ENCODE measurements at regions not wholly inside any gene's neighbourhood (a gene's known extent, or its start where the extent isn't known, plus 50 kb on each side); places are given as distances from the start of the nearest gene placed in this dataset.
"Not testable (repeated sequence)": the region's sequence is repeated elsewhere in the genome, so short reads cannot be mapped to it uniquely, and the experiment has no call there.

DNA sequence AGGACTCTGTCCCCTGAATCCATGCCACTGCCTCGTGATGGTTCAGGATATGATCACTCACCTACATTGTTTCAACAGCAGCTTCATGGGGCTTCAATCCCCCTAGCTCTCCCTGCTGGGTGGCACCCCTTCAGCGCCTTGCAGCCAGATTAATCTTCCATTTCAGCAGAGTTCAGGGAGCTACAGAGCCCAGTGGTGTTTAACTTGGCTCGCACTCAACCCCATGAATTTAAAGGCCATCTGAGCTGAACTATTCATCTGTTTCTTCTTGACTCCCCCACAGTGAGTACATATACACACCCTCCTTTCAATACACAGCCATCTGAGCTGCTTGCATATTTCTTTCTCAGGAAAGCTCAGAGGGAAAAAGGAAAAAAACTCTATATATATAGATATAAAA, 202.8 kb upstream of the C16orf82 start:
- peak; percentile 9 for DNase-seq (ENCODE audit: low read depth, low spot score)

DNA sequence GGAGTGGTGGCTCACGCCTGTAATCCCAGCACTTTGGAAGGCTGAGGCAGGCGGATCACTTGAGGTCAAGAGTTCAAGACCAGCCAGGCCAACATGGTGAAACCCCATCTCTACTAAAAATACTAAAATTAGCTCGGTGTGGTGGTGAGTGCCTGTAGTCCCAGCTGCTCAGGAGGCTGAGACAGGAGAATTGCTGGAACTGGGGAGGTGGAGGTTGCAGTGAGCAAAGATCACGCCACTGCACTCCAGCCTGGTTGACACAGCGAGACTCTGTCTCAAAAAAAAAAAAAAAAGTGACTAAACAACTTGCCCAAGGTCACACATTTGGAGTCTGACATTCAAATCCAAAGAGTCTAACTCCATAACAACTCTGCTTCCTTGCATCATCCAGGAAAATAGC, 192.4 kb upstream of the C16orf82 start:
- DNase-seq (ENCODE audit: low read depth, low spot score): not testable (repeated sequence)

DNA sequence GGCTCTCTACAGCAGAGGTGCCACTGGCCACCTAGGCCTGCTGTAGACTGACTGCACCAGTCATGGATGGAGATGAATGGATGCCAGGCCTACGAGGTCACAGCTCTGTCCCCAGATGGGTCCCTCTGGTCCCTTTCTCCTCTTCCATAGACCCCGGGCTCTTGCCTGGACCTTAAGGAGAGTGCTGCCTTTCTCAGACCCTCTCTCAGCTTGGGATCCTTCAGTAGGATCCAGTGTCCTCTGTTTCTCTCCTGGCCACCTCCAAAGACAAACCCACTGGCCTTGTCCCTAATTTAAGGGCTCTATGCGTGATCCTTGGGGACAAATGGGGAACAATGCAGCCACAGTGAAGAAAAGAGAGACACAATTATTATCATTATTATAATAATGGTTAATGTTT, 189.3 kb upstream of the C16orf82 start:
- DNase-seq (ENCODE audit: low read depth, low spot score): no peak

DNA sequence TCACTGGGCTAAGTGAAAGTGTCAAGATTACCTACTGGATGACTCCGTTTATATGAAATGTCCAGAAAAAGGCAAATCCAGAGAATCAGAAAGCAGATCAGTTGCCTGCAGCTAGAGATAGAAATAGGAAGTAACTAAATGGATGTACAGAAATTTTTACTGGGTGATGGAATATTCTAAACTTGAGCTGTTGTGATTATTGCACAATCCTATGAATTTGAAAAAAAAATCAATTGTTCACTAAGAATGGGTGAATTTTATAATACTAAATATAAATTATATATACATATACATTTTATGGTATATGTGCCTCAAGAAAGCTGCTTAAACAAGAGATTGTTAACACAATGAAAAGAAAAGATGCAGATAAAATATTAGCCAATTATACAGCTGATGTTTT, 181.1 kb upstream of the C16orf82 start:
- no peak for DNase-seq (ENCODE audit: low read depth, low spot score)

- DNase-seq (ENCODE audit: low read depth, low spot score): no peak
These were observed 177.0 kb upstream of the C16orf82 start for GRCh38 chr16:26889740-26890139.

- DNase-seq (ENCODE audit: low read depth, low spot score): no peak
These were observed 168.5 kb upstream of the C16orf82 start for GRCh38 chr16:26898200-26898599.

DNA sequence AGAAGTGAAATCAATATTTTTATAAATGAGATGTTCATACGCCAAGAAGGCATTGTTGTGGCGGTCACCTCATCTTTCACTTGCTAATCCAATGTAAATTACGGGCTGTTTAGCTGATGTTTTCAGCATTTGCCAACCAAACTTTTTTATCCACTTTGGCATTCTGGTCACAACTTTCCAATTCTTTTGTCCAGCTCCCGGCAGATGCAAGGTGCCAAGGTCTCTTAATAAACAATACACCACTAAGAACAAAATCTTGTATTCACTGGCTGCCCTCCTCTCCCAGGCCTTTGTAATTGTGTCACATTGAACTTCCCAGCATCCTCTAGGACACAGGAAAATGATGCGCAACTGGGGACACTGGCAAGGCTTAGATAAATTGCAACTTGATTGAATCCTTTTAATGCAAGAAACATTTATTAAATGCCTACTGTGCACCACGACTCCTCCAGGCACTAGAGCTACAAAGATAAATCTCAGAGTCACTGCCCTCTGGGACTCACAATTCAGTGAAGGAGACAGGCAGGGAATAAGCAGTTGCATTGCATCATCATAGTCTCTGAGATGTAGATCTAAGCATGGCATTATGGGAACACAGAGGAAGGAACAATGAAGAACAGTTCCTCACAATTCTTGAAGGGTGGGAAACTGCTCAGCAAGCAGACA, 165.4 kb upstream of the C16orf82 start:
- DNase-seq (ENCODE audit: low read depth, low spot score): no peak

GRCh38 chr16:26901983-26902382, 164.7 kb upstream of the C16orf82 start:
- DNase-seq (ENCODE audit: low read depth, low spot score): no peak

- DNase-seq (ENCODE audit: low read depth, low spot score): no peak
These were observed 161.4 kb upstream of the C16orf82 start for GRCh38 chr16:26905336-26905735.

DNA sequence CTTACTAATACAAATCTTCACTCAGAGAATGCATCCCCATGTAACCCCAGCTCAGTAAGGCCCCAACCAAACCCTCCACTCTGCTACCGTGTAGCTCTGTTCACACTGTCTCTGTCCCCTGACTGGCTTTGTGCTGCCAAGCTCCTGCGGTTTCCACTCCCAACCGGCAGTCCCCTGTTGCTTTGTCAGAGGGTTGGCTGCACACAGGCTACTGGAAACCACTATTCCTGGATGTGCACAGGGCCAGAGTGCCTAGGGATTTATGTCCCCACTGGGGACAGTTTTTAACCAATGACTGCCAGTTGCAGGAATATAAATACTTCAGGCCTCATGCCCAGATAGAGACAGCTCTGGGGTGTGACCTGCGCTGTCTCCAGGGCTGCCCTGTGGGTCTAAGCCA, 157.1 kb upstream of the C16orf82 start:
- DNase-seq (ENCODE audit: low read depth, low spot score): no peak

DNA sequence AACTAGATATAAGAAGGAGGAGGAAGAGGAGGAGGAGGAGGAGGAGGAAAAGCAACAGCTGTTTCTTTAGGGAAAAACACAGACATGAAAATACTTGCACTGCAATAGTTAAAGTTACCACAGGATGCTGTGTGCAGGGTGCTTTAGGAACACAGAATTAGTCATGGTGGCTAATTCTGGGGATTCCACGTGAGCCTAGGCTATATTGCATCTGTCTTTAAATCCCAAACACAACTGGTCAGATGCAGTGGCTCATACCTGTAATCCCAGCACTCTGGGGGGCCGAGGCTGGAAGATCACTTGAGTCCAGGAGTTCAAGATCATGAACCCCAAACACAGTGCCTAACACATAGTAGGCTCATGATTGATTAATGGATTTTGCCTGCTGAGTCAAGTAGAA, 155.3 kb upstream of the C16orf82 start:
- no peak for DNase-seq (ENCODE audit: low read depth, low spot score)

GRCh38 chr16:26913851-26914250, 152.9 kb upstream of the C16orf82 start:
- no peak for DNase-seq (ENCODE audit: low read depth, low spot score)

GRCh38 chr16:26930786-26931581, 135.7 kb upstream of the C16orf82 start:
- no peak for DNase-seq (ENCODE audit: low read depth, low spot score)

DNA sequence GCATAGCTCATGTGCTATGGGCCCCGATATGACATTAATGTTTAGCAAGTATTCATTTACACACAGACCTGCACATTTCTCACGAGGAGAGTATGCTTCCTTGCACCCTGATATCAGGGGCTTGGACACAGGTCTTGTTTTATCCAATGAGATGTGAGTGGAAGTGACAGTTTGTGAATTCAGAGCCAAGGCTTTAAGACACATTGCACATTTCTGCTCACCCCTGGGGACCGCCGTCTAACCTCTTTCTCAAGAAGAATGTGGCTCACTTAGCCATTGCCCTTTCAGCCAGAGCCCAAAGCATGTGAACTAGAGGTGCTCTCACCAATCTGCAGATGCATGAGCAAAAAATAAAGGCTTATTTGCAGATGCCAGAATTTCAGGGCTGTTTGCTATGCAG, 116.1 kb upstream of the C16orf82 start:
- no peak for DNase-seq (ENCODE audit: low read depth, low spot score)

DNA sequence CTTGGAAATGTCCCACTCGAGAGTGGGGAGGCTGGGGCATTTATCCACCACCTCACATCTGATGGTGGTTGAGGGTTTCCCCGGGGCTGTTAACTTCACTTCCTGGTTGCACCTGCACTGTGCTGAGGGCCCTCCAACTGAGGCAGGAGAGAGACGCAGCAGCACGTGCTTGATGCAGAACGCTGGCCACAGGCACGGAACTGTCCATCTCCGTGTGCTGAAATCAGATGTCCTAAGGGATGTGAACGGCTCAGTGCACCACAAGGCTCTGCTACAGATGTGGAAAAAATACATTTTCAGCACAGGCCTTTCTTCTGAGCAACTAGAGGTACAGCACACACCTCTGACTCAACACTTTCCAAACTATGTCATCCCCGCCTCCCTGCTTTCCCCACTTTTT, 114.8 kb upstream of the C16orf82 start:
- no peak for DNase-seq (ENCODE audit: low read depth, low spot score)

- DNase-seq (ENCODE audit: low read depth, low spot score): no peak
These were observed 114.3 kb upstream of the C16orf82 start for GRCh38 chr16:26952411-26952810.

- no peak for DNase-seq (ENCODE audit: low read depth, low spot score)
These were observed 109.4 kb upstream of the C16orf82 start for GRCh38 chr16:26957283-26957859.

DNA sequence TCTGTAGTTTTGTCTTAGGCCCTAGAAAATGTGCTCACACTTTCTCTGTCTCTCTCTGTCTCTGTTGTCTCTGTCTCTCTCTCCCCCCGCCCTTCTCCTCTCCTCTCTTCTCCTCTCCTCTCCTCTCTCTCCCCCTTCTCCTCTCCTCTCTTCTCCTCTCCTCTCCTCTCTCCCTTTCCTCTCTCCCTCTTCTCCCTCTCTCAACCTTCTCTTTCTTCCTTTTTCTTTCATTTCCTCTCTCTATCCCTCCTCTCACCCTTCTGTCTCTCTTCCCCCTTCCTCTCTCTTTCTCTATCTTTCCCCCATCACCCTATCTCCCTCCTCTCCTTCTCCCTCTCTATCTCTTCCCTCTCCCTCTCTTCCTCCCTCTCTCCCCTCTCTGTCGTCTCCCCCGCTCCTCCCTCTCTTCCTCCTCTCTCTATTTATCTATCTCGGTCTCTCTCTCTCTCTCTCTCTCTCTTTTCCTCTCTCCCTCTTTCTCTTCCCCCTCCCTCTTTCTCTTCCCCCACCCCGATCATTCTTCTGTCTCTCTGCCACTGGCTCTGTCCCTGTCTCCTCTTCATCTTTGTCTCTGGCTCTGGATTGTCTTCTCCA, 107.2 kb upstream of the C16orf82 start:
- DNase-seq (ENCODE audit: low read depth, low spot score): no peak

DNA sequence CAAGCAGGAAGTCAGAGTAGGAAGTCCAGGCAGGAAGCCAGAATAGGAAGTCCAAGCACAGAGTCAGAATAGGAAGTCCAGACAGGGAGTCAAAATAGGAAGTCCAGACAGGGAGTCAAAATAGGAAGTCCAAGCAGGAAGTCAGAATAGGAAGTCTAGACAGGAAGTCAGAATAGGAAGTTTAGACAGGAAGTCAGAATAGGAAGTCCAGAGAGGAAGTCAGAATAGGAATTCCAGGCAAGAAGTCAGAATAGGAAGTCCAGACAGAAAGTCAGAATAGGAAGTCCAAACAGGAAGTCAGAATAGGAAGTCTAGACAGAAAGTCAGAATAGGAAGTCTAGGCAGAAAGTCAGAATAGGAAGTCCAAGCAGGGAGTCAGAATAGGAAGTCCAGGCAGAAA, 105.3 kb upstream of the C16orf82 start:
- no peak for DNase-seq (ENCODE audit: low read depth, low spot score)

DNA sequence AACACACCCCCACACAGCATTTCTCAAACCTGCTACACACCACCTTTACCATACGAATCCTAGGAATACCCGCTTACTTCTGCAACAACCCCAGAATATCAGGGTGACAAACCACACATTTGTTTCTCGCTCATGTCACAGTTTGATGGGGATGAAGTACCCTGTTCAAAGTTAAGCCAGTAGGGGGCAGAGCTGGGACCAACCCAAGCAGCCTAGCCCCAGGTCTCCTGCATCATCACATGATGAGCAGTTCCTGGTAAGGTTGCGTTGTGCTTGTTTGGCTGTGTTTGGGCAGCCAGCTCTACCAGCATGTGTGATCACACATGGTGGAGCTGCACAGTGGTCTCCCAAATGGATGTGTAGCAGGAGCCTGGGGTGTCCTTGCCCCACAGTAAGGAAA, 103.6 kb upstream of the C16orf82 start:
- no peak for DNase-seq (ENCODE audit: low read depth, low spot score)

GRCh38 chr16:26969589-26970231, 97.0 kb upstream of the C16orf82 start:
- no peak for DNase-seq (ENCODE audit: low read depth, low spot score)

- DNase-seq (ENCODE audit: low read depth, low spot score): no peak
These were observed 96.4 kb upstream of the C16orf82 start for GRCh38 chr16:26970292-26970691.
